Smooth muscle cell (in vitro differentiated cells): ENCODE measurements at regions not wholly inside any gene's neighbourhood (a gene's known extent, or its start where the extent isn't known, plus 50 kb on each side); places are given as distances from the start of the nearest gene placed in this dataset.

Source experiments
- DNase-seq: peaks from one replicate; lab custom pipeline; 2025; ENCODE audit not compliant: unreplicated experiment; lab: John Stamatoyannopoulos, UW
- H2AFZ ChIP-seq: fragments of 200-600 bp; sonication (generic); 2 replicates; pipeline ENCODE4 v1.6.0; 2016; ENCODE audit warnings: antibody characterized with exemption, low read depth, mild to moderate bottlenecking
- H3F3A ChIP-seq: fragments of 200-600 bp; sonication (generic); 2 replicates; pipeline ENCODE4 v1.6.0; 2017; ENCODE audit warnings: antibody characterized with exemption, low read depth
- H3K27ac ChIP-seq: fragments of 200-600 bp; sonication (generic); 2 replicates; pipeline ENCODE4 v1.5.1; 2016; ENCODE audit warnings: low read depth, mild to moderate bottlenecking
- H3K27me3 ChIP-seq: fragments of 200-600 bp; sonication (generic); 2 replicates; pipeline ENCODE4 v1.6.1; 2016; ENCODE audit warnings: low read depth, mild to moderate bottlenecking
- H3K36me3 ChIP-seq: fragments of 200-600 bp; sonication (generic); 2 replicates; pipeline ENCODE4 v1.5.1; 2016; ENCODE audit warnings: low read depth
- H3K4me1 ChIP-seq: fragments of 200-600 bp; sonication (generic); 2 replicates; pipeline ENCODE4 v1.5.1; 2016; ENCODE audit warnings: low read depth
- H3K4me2 ChIP-seq: fragments of 200-600 bp; sonication (generic); 2 replicates; pipeline ENCODE4 v1.6.0; 2016; ENCODE audit warnings: mild to moderate bottlenecking
- H3K4me3 ChIP-seq: fragments of 200-600 bp; sonication (generic); 2 replicates; pipeline ENCODE4 v1.5.1; 2016; ENCODE audit warnings: mild to moderate bottlenecking
- H3K79me2 ChIP-seq: fragments of 200-600 bp; sonication (generic); 2 replicates; pipeline ENCODE4 v1.6.0; 2016; ENCODE audit warnings: low read depth, mild to moderate bottlenecking
- H3K9ac ChIP-seq: fragments of 200-600 bp; sonication (generic); 2 replicates; pipeline ENCODE4 v1.6.0; 2016; ENCODE audit warnings: low read depth
- H3K9me3 ChIP-seq: fragments of 200-600 bp; sonication (generic); replicated peaks from 2 replicates; pipeline ENCODE4 v1.5.1; 2016; ENCODE audit warnings: low read depth
- H4K20me1 ChIP-seq: fragments of 200-600 bp; sonication (generic); 2 replicates; pipeline ENCODE4 v1.6.0; 2016; ENCODE audit warnings: low read depth
- CTCF ChIP-seq: fragments of 200-600 bp; sonication (generic); IDR thresholded peaks from 2 replicates; pipeline ENCODE4 v1.5.1; 2017; ENCODE audit warnings: borderline replicate concordance, mild to moderate bottlenecking, antibody characterized with exemption; ENCODE audit not compliant: insufficient read depth, poor library complexity, severe bottlenecking
- WGBS: methylation state at CpG from one replicate; pipeline ENCODE4 v1.1.7; 2016; ENCODE audit warnings: low lambda C conversion rate; 5-methylcytosine and 5-hydroxymethylcytosine counted together

DNA sequence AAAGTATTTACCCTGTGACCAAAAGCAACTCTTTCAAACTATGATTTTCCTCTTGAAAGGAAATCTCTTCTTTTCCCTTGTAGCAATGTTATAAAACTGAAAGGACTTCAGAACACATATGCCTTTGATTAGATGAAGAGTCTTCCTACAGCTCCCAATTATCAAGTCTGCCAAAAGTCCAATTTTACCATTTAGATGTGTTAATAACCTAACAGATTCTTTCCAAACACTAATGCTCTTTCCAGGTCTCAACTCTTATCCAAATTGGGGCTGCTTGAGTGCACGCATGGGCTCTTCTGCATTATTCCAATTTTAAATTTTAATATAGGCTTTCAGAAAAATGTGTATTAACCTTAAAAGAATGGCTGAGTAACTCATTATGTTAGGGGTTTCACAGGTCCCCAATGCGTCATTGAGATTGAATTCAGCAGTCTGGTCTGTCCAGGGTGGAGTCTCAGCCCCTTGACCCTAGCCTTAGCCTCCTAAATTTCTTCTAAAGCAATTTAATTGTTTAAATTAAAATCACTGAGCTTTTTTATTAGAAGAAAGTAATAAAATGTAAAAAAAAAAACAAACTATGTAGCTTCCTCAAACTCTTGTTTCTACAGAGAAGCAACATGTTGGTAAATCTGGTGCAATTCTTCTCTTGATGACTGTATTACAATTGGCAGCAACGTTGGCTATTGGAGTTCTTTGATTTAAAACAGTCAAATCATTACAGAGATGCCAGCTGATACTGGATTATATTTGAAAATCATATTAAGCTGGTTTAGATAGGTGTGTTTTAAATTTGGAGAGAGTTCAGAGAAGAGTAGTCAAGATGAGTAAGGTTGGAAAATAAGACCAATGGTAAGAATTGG, 170.4 kb downstream of the DKK1 start:
- H3K27ac ChIP-seq: no peak overlapping the region
- H2AFZ ChIP-seq: no peak overlapping the region
- H3K4me2 ChIP-seq: no peak overlapping the region

GRCh38 chr10:52485462-52485861, 171.4 kb downstream of the DKK1 start:
- H3K4me3 ChIP-seq: no peak overlapping the region
- H2AFZ ChIP-seq: no peak overlapping the region
- H3K27ac ChIP-seq: no peak overlapping the region
- no peaks in the 10 kb centered on the region for H4K20me1 ChIP-seq
- WGBS: 90% methylated on average over 1 of the region's 1 CpG
- H3K9me3 ChIP-seq: no peaks in the 10 kb centered on the region
- no peak for DNase-seq
- no peak overlapping the region for H3K9ac ChIP-seq
- TF ChIP-seq CTCF: no peak
- H3F3A ChIP-seq: no peaks in the 10 kb centered on the region
- no peaks in the 10 kb centered on the region for H3K36me3 ChIP-seq
- no peak overlapping the region for H3K4me2 ChIP-seq
- peaks cover 5% of the 10 kb centered on the region for H3K4me1 ChIP-seq
- no peaks in the 10 kb centered on the region for H3K79me2 ChIP-seq
- no peaks in the 10 kb centered on the region for H3K27me3 ChIP-seq

More for the DNA sequence above, 170.4 kb downstream of the DKK1 start:
- Histone ChIP-seq H3K9me3 (no peaks in the 10 kb centered on the region), H3K9ac (no peak overlapping the region), H3K27me3 (no peaks in the 10 kb centered on the region), H3K79me2 (no peaks in the 10 kb centered on the region), H3K36me3 (no peaks in the 10 kb centered on the region), H3F3A (no peaks in the 10 kb centered on the region), H3K4me1 (peaks cover 5% of the 10 kb centered on the region), H3K4me3 (no peak overlapping the region), H4K20me1 (no peaks in the 10 kb centered on the region)
- no peak for DNase-seq
- TF ChIP-seq CTCF: no peak
- 96% methylated on average over 3 of the region's 3 CpGs for WGBS

DNA sequence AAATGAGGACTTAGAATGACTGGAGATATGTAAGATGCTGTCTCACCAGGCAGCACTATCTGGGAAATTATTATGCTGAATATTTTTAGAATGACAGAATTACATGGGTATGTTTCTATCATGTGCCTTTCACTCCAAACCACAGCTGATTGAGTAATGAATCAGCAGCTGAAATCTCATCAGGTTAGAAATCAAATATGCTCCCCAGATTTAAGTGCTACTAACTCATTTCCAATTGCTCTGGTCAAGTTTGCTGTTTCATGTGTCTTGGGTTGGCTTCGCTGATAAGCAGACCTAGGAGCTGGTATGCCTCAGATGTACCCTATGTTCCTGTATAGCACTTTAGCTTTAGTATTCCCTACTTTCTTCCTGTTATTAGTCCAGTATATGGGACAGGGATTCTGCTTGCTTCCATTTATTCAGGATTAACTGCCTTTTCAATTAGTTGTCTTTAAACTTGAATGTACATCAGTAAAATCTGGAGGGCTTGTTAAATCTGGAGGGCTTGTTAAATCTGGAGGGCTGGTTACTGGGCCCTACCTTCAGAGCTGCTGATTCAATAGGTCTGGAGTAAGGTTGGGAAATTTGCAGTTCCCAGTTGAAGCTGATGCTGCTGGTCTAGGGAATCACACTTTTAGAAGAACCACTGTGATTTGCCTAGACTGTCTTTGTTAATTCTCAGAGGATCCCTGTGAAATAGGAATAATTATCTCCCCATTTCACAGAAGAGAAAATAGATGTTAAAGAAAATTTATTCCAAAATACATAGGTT, 172.9 kb downstream of the DKK1 start:
- H3K4me3 ChIP-seq: no peak overlapping the region
- H3K9ac ChIP-seq: no peak overlapping the region
- no peaks in the 10 kb centered on the region for H3K9me3 ChIP-seq
- H2AFZ ChIP-seq: no peak overlapping the region
- no peaks in the 10 kb centered on the region for H3K27me3 ChIP-seq
- H3K36me3 ChIP-seq: no peaks in the 10 kb centered on the region
- no peak for TF ChIP-seq CTCF
- no peak for DNase-seq
- no peaks in the 10 kb centered on the region for H4K20me1 ChIP-seq
- H3K4me1 ChIP-seq: peaks cover 5% of the 10 kb centered on the region
- 93% methylated on average over 1 of the region's 1 CpG for WGBS
- H3K4me2 ChIP-seq: peak overlapping the region; percentile 57
- no peaks in the 10 kb centered on the region for H3K79me2 ChIP-seq
- H3K27ac ChIP-seq: peak overlapping the region; percentile 43
- no peaks in the 10 kb centered on the region for H3F3A ChIP-seq
